GM23338 (cell line): ENCODE measurements at regions not wholly inside any gene's neighbourhood (a gene's known extent, or its start where the extent isn't known, plus 50 kb on each side); places are given as distances from the start of the nearest gene placed in this dataset.
A peak's percentile ranks its signal among the peaks of the same experiment; 100 is the strongest.

Experiments used
- ATAC-seq: fragments of 200-7000 bp; cut with Tn5 transposase; 3 replicates; pipeline ENCODE4 v1.9.1; 2020
- DNase-seq: peaks from one replicate; pipeline ENCODE4 v3.0.0-alpha.2; 2015; ENCODE audit warnings: low spot score
- H2AFZ ChIP-seq: fragments of 200-600 bp; sonication (generic); 2 replicates; pipeline ENCODE4 v1.8.0; 2016; ENCODE audit warnings: antibody characterized with exemption, mild to moderate bottlenecking, moderate library complexity
- H3F3A ChIP-seq: fragments of 200-600 bp; sonication (generic); replicated peaks from 2 replicates; pipeline ENCODE4 v1.8.0; 2017; ENCODE audit warnings: antibody characterized with exemption, mixed run types, low read depth
- H3K27ac ChIP-seq: fragments of 200-600 bp; sonication (generic); 2 replicates; pipeline ENCODE4 v1.6.1; 2016; ENCODE audit warnings: low read depth
- H3K27me3 ChIP-seq: fragments of 200-600 bp; sonication (generic); 2 replicates; pipeline ENCODE4 v1.8.0; 2016; ENCODE audit warnings: mild to moderate bottlenecking, mixed run types, moderate library complexity; ENCODE audit not compliant: insufficient read depth
- H3K36me3 ChIP-seq: fragments of 200-600 bp; sonication (generic); 2 replicates; pipeline ENCODE4 v1.8.0; 2016; ENCODE audit warnings: mild to moderate bottlenecking; ENCODE audit not compliant: insufficient read depth
- H3K4me1 ChIP-seq: fragments of 200-600 bp; sonication (generic); 2 replicates; pipeline ENCODE4 v1.8.0; 2016; ENCODE audit warnings: mild to moderate bottlenecking, moderate library complexity; ENCODE audit not compliant: insufficient read depth
- H3K4me2 ChIP-seq: fragments of 200-600 bp; sonication (generic); 2 replicates; pipeline ENCODE4 v1.7.1; 2017; ENCODE audit warnings: mixed run types
- H3K4me3 ChIP-seq: fragments of 200-600 bp; sonication (generic); 2 replicates; pipeline ENCODE4 v1.6.1; 2016; ENCODE audit warnings: mixed run types
- H3K79me2 ChIP-seq: fragments of 200-600 bp; sonication (generic); replicated peaks from 2 replicates; pipeline ENCODE4 v1.8.0; 2017; ENCODE audit warnings: mild to moderate bottlenecking; ENCODE audit not compliant: insufficient read depth
- H3K9me2 ChIP-seq: fragments of 200-600 bp; sonication (generic); 2 replicates; pipeline ENCODE4 v1.8.0; 2017; ENCODE audit not compliant: insufficient read depth
- H4K20me1 ChIP-seq: fragments of 200-600 bp; sonication (generic); replicated peaks from 2 replicates; pipeline ENCODE4 v1.8.0; 2017; ENCODE audit warnings: mild to moderate bottlenecking; ENCODE audit not compliant: insufficient read depth
- H3K27ac Mint-ChIP-seq: 2 replicates; pipeline ENCODE4 v1.8.0; 2020; ENCODE audit warnings: inconsistent platforms, mild to moderate bottlenecking, moderate library complexity, mixed read lengths
- H3K27me3 Mint-ChIP-seq: 3 replicates; pipeline ENCODE4 v1.8.0; 2022; ENCODE audit warnings: low read depth, mild to moderate bottlenecking, moderate library complexity, mixed read lengths, inconsistent platforms; ENCODE audit not compliant: insufficient read depth, poor library complexity
- H3K36me3 Mint-ChIP-seq: 3 replicates; pipeline ENCODE4 v1.8.0; 2021; ENCODE audit warnings: low read depth, mild to moderate bottlenecking, inconsistent platforms, moderate library complexity, mixed read lengths
- H3K4me1 Mint-ChIP-seq: 3 replicates; pipeline ENCODE4 v1.8.0; 2020; ENCODE audit warnings: mild to moderate bottlenecking, inconsistent platforms, mixed read lengths
- H3K4me3 Mint-ChIP-seq: 3 replicates; pipeline ENCODE4 v1.8.0; 2021; ENCODE audit warnings: moderate library complexity, mild to moderate bottlenecking, inconsistent platforms, mixed read lengths
- H3K9me3 Mint-ChIP-seq: 3 replicates; pipeline ENCODE4 v1.8.0; 2020; ENCODE audit warnings: moderate library complexity, mild to moderate bottlenecking, inconsistent platforms, mixed read lengths
- CREB1 ChIP-seq: fragments of 250-450 bp; sonication (Bioruptor Pico); IDR thresholded peaks from 2 replicates; pipeline ENCODE4 v1.5.0; 2020; ENCODE audit warnings: low read depth, mild to moderate bottlenecking, moderate library complexity
- POLR2AphosphoS5 ChIP-seq: IDR thresholded peaks from 2 replicates; pipeline ENCODE4 v1.6.1; 2016; ENCODE audit warnings: antibody characterized with exemption, low read depth
- STAT1 ChIP-seq: IDR thresholded peaks from one replicate; pipeline ENCODE4 v1.6.1; 2016; ENCODE audit warnings: antibody characterized with exemption; ENCODE audit not compliant: unreplicated experiment
- ZNF114 ChIP-seq: fragments of 250-450 bp; sonication (Bioruptor Pico); IDR thresholded peaks from 2 replicates; pipeline ENCODE4 v1.5.0; 2020; ENCODE audit warnings: mild to moderate bottlenecking, moderate library complexity
- ZNF331 ChIP-seq: fragments of 250-450 bp; sonication (Bioruptor Pico); IDR thresholded peaks from 2 replicates; pipeline ENCODE4 v1.5.0; 2020; ENCODE audit warnings: low read depth, mild to moderate bottlenecking, moderate library complexity
- TF ChIP-seq, protein P1 (sequence below): IDR thresholded peaks from 2 replicates; pipeline ENCODE4 v1.6.1; 2016; ENCODE audit warnings: antibody characterized with exemption
- TF ChIP-seq, protein P2 (sequence below): fragments of 250-450 bp; sonication (Bioruptor Pico); IDR thresholded peaks from 2 replicates; pipeline ENCODE4 v1.5.0; 2020; ENCODE audit warnings: mild to moderate bottlenecking, moderate library complexity

GRCh38 chr17:77379832-77380231 lies 239.1 kb downstream of the SEC14L1 start (continued):
- TF ChIP-seq, protein P1, sequence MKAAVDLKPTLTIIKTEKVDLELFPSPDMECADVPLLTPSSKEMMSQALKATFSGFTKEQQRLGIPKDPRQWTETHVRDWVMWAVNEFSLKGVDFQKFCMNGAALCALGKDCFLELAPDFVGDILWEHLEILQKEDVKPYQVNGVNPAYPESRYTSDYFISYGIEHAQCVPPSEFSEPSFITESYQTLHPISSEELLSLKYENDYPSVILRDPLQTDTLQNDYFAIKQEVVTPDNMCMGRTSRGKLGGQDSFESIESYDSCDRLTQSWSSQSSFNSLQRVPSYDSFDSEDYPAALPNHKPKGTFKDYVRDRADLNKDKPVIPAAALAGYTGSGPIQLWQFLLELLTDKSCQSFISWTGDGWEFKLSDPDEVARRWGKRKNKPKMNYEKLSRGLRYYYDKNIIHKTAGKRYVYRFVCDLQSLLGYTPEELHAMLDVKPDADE, result no peak
- TF ChIP-seq ZNF114 (CRISPR knock-in tag), result no peak

DNA sequence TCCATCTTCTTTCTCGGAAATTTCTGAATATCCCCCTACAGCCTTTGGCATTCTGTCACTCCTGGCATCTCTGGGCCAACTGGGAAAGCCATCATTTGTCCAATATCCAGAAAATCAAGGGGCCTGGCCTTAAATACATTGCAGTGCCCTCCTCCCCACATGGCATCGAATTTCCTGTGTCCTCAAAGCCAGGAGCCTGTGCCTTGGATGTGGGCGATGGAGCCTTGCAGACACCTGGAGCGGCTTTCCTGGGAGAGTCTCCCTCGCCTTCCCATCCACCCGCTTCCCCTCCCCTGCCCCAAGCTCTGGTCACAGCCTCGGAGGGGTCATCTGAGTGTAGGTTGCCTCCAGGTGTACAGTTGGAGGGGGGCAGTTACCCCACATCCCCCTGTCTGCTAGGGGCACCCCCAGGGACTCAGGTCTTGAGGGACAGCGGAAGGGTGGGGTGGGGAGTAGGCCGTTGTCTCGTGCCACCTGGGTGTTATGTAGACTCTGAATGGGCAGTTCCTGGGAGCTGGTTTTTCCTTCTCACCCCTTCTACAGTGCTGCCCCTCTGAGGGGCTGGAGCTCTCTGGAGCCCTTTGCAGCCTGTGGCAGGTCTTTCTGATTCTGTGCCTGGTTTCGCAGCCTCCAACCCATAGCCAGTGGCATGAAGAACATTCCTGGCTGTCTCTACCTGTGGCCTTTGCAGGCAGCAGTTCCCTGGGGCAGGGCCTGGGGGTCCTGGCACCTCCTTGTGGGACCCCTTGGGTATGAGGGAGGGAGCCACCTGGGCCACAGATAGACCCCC lies 239.8 kb downstream of the SEC14L1 start:
- Mint-ChIP-seq H3K4me3 (peak overlapping the region; percentile 14; the same call in 1 of the 3 replicates), H3K9me3 (no peaks in the 10 kb centered on the region), H3K27me3 (peaks cover 37% of the 10 kb centered on the region), H3K4me1 (peaks cover 91% of the 10 kb centered on the region), H3K27ac (no peak overlapping the region; the same call in 1 of the 2 replicates), H3K36me3 (no peaks in the 10 kb centered on the region)
- H3K4me1 ChIP-seq, result peaks cover 57% of the 10 kb centered on the region
- no peaks in the 10 kb centered on the region for H3K36me3 ChIP-seq
- no peak for TF ChIP-seq STAT1
- TF ChIP-seq ZNF114 (CRISPR knock-in tag), result no peak
- no peak for TF ChIP-seq ZNF331 (CRISPR knock-in tag)
- no peak overlapping the region for H3K27ac ChIP-seq
- H3K4me2 ChIP-seq, result peak overlapping the region; percentile 60
- ATAC-seq, result no peak
- H3F3A ChIP-seq, result no peaks in the 10 kb centered on the region
- no peak for DNase-seq
- H3K4me3 ChIP-seq, result no peak overlapping the region
- peaks cover 98% of the 10 kb centered on the region for H3K79me2 ChIP-seq
- H3K27me3 ChIP-seq, result no peaks in the 10 kb centered on the region
- no peaks in the 10 kb centered on the region for H3K9me2 ChIP-seq
- H2AFZ ChIP-seq, result no peak overlapping the region
- H4K20me1 ChIP-seq, result peaks cover 27% of the 10 kb centered on the region

DNA sequence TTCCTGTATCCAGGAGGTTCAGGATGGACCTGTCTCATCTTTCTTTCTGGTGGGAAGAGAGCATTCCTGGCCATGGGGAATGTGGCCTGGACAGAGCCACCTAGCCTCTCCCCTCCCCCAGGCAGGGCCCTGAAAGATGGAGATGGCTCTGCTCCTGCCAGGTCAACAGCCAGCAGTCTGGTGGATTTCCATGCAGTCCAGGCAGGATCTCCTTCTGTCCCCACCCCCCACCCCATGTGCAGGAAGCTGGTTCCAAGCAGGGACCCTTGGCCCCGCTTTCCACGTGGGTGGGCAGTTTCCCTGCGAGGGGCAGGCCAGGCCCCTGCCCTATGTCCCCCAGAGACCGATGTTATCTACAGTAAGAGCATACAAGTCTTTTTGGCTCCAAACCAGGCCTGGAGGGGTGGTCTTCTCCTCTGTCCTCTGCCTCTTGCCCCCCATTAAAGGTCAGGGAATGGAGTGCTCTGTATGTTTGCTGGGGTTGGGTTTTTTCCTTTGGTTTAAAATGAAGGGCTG lies 240.5 kb downstream of the SEC14L1 start:
- H3K4me2 ChIP-seq, result peak overlapping the region; percentile 60
- TF ChIP-seq POLR2AphosphoS5 (no peak), CREB1 (CRISPR knock-in tag) (no peak), ZNF114 (CRISPR knock-in tag) (no peak)
- TF ChIP-seq, protein P2, sequence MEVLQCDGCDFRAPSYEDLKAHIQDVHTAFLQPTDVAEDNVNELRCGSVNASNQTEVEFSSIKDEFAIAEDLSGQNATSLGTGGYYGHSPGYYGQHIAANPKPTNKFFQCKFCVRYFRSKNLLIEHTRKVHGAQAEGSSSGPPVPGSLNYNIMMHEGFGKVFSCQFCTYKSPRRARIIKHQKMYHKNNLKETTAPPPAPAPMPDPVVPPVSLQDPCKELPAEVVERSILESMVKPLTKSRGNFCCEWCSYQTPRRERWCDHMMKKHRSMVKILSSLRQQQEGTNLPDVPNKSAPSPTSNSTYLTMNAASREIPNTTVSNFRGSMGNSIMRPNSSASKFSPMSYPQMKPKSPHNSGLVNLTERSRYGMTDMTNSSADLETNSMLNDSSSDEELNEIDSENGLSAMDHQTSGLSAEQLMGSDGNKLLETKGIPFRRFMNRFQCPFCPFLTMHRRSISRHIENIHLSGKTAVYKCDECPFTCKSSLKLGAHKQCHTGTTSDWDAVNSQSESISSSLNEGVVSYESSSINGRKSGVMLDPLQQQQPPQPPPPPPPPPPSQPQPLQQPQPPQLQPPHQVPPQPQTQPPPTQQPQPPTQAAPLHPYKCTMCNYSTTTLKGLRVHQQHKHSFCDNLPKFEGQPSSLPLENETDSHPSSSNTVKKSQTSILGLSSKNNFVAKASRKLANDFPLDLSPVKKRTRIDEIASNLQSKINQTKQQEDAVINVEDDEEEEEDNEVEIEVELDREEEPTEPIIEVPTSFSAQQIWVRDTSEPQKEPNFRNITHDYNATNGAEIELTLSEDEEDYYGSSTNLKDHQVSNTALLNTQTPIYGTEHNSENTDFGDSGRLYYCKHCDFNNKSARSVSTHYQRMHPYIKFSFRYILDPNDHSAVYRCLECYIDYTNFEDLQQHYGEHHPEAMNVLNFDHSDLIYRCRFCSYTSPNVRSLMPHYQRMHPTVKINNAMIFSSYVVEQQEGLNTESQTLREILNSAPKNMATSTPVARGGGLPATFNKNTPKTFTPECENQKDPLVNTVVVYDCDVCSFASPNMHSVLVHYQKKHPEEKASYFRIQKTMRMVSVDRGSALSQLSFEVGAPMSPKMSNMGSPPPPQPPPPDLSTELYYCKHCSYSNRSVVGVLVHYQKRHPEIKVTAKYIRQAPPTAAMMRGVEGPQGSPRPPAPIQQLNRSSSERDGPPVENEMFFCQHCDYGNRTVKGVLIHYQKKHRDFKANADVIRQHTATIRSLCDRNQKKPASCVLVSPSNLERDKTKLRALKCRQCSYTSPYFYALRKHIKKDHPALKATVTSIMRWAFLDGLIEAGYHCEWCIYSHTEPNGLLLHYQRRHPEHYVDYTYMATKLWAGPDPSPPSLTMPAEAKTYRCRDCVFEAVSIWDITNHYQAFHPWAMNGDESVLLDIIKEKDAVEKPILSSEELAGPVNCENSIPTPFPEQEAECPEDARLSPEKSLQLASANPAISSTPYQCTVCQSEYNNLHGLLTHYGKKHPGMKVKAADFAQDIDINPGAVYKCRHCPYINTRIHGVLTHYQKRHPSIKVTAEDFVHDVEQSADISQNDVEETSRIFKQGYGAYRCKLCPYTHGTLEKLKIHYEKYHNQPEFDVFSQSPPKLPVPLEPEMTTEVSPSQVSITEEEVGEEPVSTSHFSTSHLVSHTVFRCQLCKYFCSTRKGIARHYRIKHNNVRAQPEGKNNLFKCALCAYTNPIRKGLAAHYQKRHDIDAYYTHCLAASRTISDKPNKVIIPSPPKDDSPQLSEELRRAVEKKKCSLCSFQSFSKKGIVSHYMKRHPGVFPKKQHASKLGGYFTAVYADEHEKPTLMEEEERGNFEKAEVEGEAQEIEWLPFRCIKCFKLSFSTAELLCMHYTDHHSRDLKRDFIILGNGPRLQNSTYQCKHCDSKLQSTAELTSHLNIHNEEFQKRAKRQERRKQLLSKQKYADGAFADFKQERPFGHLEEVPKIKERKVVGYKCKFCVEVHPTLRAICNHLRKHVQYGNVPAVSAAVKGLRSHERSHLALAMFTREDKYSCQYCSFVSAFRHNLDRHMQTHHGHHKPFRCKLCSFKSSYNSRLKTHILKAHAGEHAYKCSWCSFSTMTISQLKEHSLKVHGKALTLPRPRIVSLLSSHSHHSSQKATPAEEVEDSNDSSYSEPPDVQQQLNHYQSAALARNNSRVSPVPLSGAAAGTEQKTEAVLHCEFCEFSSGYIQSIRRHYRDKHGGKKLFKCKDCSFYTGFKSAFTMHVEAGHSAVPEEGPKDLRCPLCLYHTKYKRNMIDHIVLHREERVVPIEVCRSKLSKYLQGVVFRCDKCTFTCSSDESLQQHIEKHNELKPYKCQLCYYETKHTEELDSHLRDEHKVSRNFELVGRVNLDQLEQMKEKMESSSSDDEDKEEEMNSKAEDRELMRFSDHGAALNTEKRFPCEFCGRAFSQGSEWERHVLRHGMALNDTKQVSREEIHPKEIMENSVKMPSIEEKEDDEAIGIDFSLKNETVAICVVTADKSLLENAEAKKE, result no peak

More for the DNA sequence above, 240.5 kb downstream of the SEC14L1 start:
- Histone ChIP-seq H3K4me1 (peaks cover 53% of the 10 kb centered on the region), H3K79me2 (peaks cover 98% of the 10 kb centered on the region), H3K27ac (peak overlapping the region; percentile 87; the same call in 1 of the 2 replicates), H2AFZ (no peak overlapping the region), H3K9me2 (no peaks in the 10 kb centered on the region), H3K36me3 (no peaks in the 10 kb centered on the region), H3K4me3 (0 out of 2 replicates have a peak overlapping the region, but pooled peaks have one; percentile 17), H4K20me1 (peaks cover 21% of the 10 kb centered on the region), H3F3A (no peaks in the 10 kb centered on the region), H3K27me3 (no peaks in the 10 kb centered on the region)
- Mint-ChIP-seq H3K4me3 (peak overlapping the region; percentile 4; the same call in 1 of the 3 replicates), H3K27ac (peak overlapping the region; percentile 68), H3K9me3 (no peaks in the 10 kb centered on the region), H3K27me3 (peaks cover 31% of the 10 kb centered on the region), H3K4me1 (peaks cover 91% of the 10 kb centered on the region), H3K36me3 (no peaks in the 10 kb centered on the region)
- ATAC-seq (no peak; the same call in 2 of the 3 replicates), DNase-seq (no peak)
